ENCODE measurements at regions not wholly inside any gene's neighbourhood (a gene's known extent, or its start where the extent isn't known, plus 50 kb on each side); places are given as distances from the start of the nearest gene placed in this dataset.

DNA sequence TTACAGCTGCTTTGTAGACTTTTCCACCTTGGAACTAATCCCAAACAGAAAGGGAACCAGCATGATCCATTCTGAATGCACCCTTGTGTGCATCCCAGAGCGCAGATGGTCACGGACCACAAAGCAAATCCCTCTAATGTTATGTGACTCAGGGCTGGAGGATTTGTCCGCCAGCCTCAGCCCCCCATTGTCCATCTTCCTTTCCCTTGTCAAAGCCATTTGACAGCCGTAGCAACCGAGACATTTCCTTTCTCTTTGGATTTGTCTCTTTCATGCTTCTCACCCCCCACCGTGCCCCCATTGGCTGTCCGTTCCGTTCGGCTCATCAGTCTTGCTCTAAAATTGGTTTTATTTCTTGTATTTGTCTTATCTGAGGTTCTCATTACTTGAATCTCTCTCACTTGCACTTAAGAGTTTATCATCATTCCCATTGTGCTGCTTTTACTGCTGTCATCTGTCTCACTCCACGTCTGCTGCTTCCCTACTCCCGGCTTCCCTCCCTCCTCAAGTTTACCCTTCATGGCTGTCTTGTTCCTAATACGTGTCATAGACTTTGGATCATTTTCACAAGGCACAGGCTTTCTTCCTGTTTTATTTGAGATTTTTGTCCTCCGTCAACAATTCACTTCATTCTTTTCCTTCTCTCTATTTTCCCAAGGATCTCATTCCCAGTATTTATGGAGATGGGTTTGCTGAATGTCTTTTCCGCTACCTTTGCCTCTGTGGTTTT, 163.4 kb upstream of the ERCC4 start:
- DNase-seq (no peak), ATAC-seq (ENCODE audit: low read depth) (no peak)
- CTCF ChIA-PET, result no interaction called here
- no peak overlapping the region for H3K18ac ChIP-seq (ENCODE audit: low read depth, low read length)
- WGBS, 2 experiments (ENCODE audit: extremely low coverage in 2 of 2, insufficient read length in 1 of 2), result 47% methylated on average over 6 of the region's 14 CpGs; no CpG with 5 or more reads in 1 of the 2 experiments
- H3K23ac ChIP-seq (ENCODE audit: low read depth, low read length), result no peak overlapping the region
- peaks cover 10% of the 10 kb centered on the region; the same call in 1 of the 2 replicates for H3K9me3 ChIP-seq (ENCODE audit: control insufficient read depth, insufficient read depth, low read length)
- POLR2A ChIA-PET (ENCODE audit: unreplicated experiment), result no interaction called here
- no peak overlapping the region for H2BK5ac ChIP-seq (ENCODE audit: low read depth, low read length, poor library complexity, severe bottlenecking)
- H2AK5ac ChIP-seq (ENCODE audit: low read depth, low read length), result no peak overlapping the region
- H3K27me3 ChIP-seq (ENCODE audit: control insufficient read depth, insufficient read depth, low read length), result no peaks in the 10 kb centered on the region
- no peak overlapping the region for H3K4me2 ChIP-seq (ENCODE audit: low read depth, low read length)
- no peak for TF ChIP-seq CEBPB (IDR thresholded peaks at IDR 0.05; ENCODE audit: low read depth, low read length)
- no peak for TF ChIP-seq SMC3 (IDR thresholded peaks at IDR 0.05; ENCODE audit: low read depth, low read length)
- TF ChIP-seq MAFK (IDR thresholded peaks at IDR 0.05; ENCODE audit: low read depth, low read length), result no peak
- no peak for TF ChIP-seq ELK1 (IDR thresholded peaks at IDR 0.05; ENCODE audit: borderline replicate concordance, low read depth, low read length)
- no peak for TF ChIP-seq MXI1 (IDR thresholded peaks at IDR 0.05; ENCODE audit: borderline replicate concordance, low read depth, low read length)
- no peak for TF ChIP-seq POLR2A (IDR thresholded peaks at IDR 0.05; ENCODE audit: low read depth, low read length)
- no peak for TF ChIP-seq RCOR1 (IDR thresholded peaks at IDR 0.05; ENCODE audit: insufficient replicate concordance, low read length)
- TF ChIP-seq MAZ (IDR thresholded peaks at IDR 0.05; ENCODE audit: borderline replicate concordance, low read depth, low read length), result no peak
- no peak for TF ChIP-seq CHD1 (IDR thresholded peaks at IDR 0.05; ENCODE audit: low read depth, low read length)
- no peak for TF ChIP-seq FOS (IDR thresholded peaks at IDR 0.05; ENCODE audit: low read depth, low read length)
- no peak overlapping the region for H3K56ac ChIP-seq (ENCODE audit: extremely low read depth, insufficient read depth, low read length)
- no peaks in the 10 kb centered on the region for H3K4me1 ChIP-seq (ENCODE audit: control insufficient read depth, insufficient read depth, low read length)
- no peak overlapping the region for H2AK9ac ChIP-seq (replicated peaks; ENCODE audit: low read depth, low read length, poor library complexity)
- no peak overlapping the region for H3K27ac ChIP-seq (ENCODE audit: insufficient read depth, low read length)
- no peaks in the 10 kb centered on the region for H3K36me3 ChIP-seq (ENCODE audit: control insufficient read depth, insufficient read depth, low read length)
- H3K4me3 ChIP-seq (ENCODE audit: insufficient read depth, low read depth, low read length), result no peak overlapping the region
- intact Hi-C loops (cut with micrococcal nuclease), result no loop called here
- no peak overlapping the region for H3K14ac ChIP-seq (replicated peaks; ENCODE audit: low read depth, low read length)
- H2BK120ac ChIP-seq (ENCODE audit: low read depth, low read length), result no peak overlapping the region
- no peak overlapping the region for H2BK20ac ChIP-seq (ENCODE audit: low read depth, low read length)
- H4K5ac ChIP-seq (ENCODE audit: low read depth, low read length), result no peak overlapping the region
- dilution Hi-C loops (cut with HindIII; ENCODE audit: low sequenced_read_pairs, unreplicated experiment), result no loop called here
- no peaks in the 10 kb centered on the region for H4K20me1 ChIP-seq (ENCODE audit: insufficient read depth, low read length)
- no peaks in the 10 kb centered on the region for H3K9me1 ChIP-seq (ENCODE audit: insufficient read depth, low read length)
- no peak overlapping the region for H2BK15ac ChIP-seq (ENCODE audit: low read depth, low read length)
- in situ Hi-C loops (cut with MboI; ENCODE audit: low sequenced_read_pairs), result no loop called here
- H3K79me1 ChIP-seq (ENCODE audit: low read depth in 1 of 2, low read length in 2 of 2), result no peaks in the 10 kb centered on the region
- H4K8ac ChIP-seq (ENCODE audit: low read depth in 2 of 2, low read length in 2 of 2), result no peak overlapping the region
- no peak overlapping the region for H2AFZ ChIP-seq (replicated peaks; ENCODE audit: low read length, poor library complexity)
- BruUV-seq (replicated peaks), result no TSS peak
- no peak overlapping the region for H4K91ac ChIP-seq (ENCODE audit: insufficient read depth, low read depth, low read length)
- no peak overlapping the region for H3K4ac ChIP-seq (ENCODE audit: low read depth, low read length)
- no peak overlapping the region for H3K9ac ChIP-seq (ENCODE audit: low read depth, low read length)

All from IMR-90 (cell line).